Neural progenitor cell (in vitro differentiated cells): ENCODE measurements at regions not wholly inside any gene's neighbourhood (a gene's known extent, or its start where the extent isn't known, plus 50 kb on each side); places are given as distances from the start of the nearest gene placed in this dataset.

ENCODE experiments used
- EZH2 ChIP-seq: fragments of 200-600 bp; sonication (generic); IDR thresholded peaks from 2 replicates; pipeline ENCODE4 v1.6.1; 2017; ENCODE audit warnings: antibody characterized with exemption, mild to moderate bottlenecking, moderate library complexity
- EZH2phosphoT487 ChIP-seq: fragments of 200-600 bp; sonication (generic); IDR thresholded peaks from 2 replicates; pipeline ENCODE4 v1.6.1; 2017; ENCODE audit warnings: antibody characterized with exemption
- TF ChIP-seq, protein P1 (sequence below): fragments of 200-600 bp; sonication (generic); IDR thresholded peaks from 2 replicates; pipeline ENCODE4 v1.5.1; 2017; ENCODE audit warnings: antibody characterized with exemption, mild to moderate bottlenecking

DNA sequence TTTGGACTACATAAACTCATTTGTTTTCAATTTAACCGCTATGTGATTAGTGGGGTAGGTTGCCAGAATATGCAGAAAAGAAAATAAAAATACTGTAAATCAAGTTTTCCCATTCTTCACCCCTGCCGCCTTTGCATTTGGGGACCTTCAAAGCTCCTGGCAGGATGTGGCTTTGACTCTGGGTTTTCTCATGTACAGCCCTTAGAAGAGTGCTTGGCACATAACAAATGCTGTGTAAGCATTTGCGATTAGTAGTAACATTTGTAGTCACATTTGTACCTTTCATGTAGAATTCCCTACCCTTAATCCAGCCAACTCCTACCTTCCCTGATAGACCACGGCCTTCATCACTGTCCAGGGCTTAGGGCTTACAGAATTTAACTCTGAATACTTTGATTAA is 262.6 kb downstream of the MREG start:
- no peak for TF ChIP-seq EZH2
- no peak for TF ChIP-seq EZH2phosphoT487
- TF ChIP-seq, protein P1, sequence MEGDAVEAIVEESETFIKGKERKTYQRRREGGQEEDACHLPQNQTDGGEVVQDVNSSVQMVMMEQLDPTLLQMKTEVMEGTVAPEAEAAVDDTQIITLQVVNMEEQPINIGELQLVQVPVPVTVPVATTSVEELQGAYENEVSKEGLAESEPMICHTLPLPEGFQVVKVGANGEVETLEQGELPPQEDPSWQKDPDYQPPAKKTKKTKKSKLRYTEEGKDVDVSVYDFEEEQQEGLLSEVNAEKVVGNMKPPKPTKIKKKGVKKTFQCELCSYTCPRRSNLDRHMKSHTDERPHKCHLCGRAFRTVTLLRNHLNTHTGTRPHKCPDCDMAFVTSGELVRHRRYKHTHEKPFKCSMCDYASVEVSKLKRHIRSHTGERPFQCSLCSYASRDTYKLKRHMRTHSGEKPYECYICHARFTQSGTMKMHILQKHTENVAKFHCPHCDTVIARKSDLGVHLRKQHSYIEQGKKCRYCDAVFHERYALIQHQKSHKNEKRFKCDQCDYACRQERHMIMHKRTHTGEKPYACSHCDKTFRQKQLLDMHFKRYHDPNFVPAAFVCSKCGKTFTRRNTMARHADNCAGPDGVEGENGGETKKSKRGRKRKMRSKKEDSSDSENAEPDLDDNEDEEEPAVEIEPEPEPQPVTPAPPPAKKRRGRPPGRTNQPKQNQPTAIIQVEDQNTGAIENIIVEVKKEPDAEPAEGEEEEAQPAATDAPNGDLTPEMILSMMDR: no peak
